GM12891 (cell line): ENCODE measurements at regions not wholly inside any gene's neighbourhood (a gene's known extent, or its start where the extent isn't known, plus 50 kb on each side); places are given as distances from the start of the nearest gene placed in this dataset.

Source experiments
- PAX5 ChIP-seq: IDR thresholded peaks from 2 replicates; pipeline ENCODE4 v1.6.1; 2011; ENCODE audit warnings: low read length, moderate library complexity, mild to moderate bottlenecking; ENCODE audit not compliant: insufficient read depth, severe bottlenecking
- POLR2A ChIP-seq: IDR thresholded peaks from 2 replicates; pipeline ENCODE4 v1.6.1; 2011; ENCODE audit warnings: low read depth, low read length, control low read depth
- POLR2AphosphoS5 ChIP-seq: IDR thresholded peaks from 2 replicates; pipeline ENCODE4 v1.6.1; 2011; ENCODE audit warnings: low read depth, low read length, control low read depth
- POU2F2 ChIP-seq: IDR thresholded peaks from 2 replicates; pipeline ENCODE4 v1.6.1; 2011; ENCODE audit warnings: low read depth, mild to moderate bottlenecking, control low read depth, low read length, moderate library complexity
- SPI1 ChIP-seq: IDR thresholded peaks from 2 replicates; pipeline ENCODE4 v1.6.1; 2011; ENCODE audit warnings: low read depth, low read length, control low read depth
- TAF1 ChIP-seq: IDR thresholded peaks from 2 replicates; pipeline ENCODE4 v1.6.1; 2011; ENCODE audit warnings: low read depth, low read length, control low read depth

- no peak for TF ChIP-seq POLR2AphosphoS5
- TF ChIP-seq POLR2A, result no peak
- no peak for TF ChIP-seq PAX5
- no peak for TF ChIP-seq TAF1
- no peak for TF ChIP-seq SPI1
- no peak for TF ChIP-seq POU2F2
Measured at GRCh38 chr1:79663916-79664315, 657.4 kb upstream of the ADGRL4 start.
